ENCODE measurements at regions not wholly inside any gene's neighbourhood (a gene's known extent, or its start where the extent isn't known, plus 50 kb on each side); places are given as distances from the start of the nearest gene placed in this dataset.

DNA sequence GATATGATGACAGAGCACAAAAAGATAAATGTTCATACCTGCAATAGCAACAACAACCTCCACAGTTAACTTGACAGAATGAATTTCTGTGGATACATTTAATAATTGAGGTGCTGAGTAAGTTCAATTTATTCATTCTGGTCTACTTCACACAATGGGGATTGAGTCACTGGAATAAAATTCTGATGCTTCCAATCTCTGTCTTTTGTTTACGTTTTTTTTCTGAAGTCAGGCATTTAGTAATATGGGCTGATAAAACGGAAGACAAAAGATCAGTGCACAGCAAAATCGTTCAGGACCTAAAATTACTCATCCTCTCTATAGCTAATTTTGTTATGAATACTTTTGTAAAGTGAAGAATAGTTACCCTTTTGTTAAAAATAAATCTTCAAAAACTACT, 565.9 kb upstream of the CCDC54 start:
- H3K27ac Mint-ChIP-seq, result no peak overlapping the region
- no peak overlapping the region for H3K4me3 Mint-ChIP-seq
- H3K4me3 ChIP-seq (ENCODE audit: low read length), result no peak overlapping the region
- no peaks in the 10 kb centered on the region for H3K4me1 ChIP-seq (ENCODE audit: control insufficient read depth, insufficient read depth, low read length)
- no peaks in the 10 kb centered on the region for H3K27me3 ChIP-seq (ENCODE audit: control insufficient read depth, insufficient read depth, low read length, poor library complexity, severe bottlenecking)
- no peaks in the 10 kb centered on the region for H3K36me3 Mint-ChIP-seq (ENCODE audit: low read depth)
- WGBS, 2 experiments (ENCODE audit: insufficient coverage in 1 of 2, insufficient read length in 1 of 2), result 89% methylated on average over 3 of the region's 3 CpGs; no CpG with 5 or more reads in 1 of the 2 experiments
- H3K9me3 ChIP-seq (ENCODE audit: control insufficient read depth, low read length), result no peaks in the 10 kb centered on the region
- no peaks in the 10 kb centered on the region for H3K27me3 Mint-ChIP-seq (ENCODE audit: insufficient read depth)
- no peak for DNase-seq
- TF ChIP-seq, protein P1, sequence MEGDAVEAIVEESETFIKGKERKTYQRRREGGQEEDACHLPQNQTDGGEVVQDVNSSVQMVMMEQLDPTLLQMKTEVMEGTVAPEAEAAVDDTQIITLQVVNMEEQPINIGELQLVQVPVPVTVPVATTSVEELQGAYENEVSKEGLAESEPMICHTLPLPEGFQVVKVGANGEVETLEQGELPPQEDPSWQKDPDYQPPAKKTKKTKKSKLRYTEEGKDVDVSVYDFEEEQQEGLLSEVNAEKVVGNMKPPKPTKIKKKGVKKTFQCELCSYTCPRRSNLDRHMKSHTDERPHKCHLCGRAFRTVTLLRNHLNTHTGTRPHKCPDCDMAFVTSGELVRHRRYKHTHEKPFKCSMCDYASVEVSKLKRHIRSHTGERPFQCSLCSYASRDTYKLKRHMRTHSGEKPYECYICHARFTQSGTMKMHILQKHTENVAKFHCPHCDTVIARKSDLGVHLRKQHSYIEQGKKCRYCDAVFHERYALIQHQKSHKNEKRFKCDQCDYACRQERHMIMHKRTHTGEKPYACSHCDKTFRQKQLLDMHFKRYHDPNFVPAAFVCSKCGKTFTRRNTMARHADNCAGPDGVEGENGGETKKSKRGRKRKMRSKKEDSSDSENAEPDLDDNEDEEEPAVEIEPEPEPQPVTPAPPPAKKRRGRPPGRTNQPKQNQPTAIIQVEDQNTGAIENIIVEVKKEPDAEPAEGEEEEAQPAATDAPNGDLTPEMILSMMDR (conservative IDR thresholded peaks at IDR 0.05), result no peak
- no peaks in the 10 kb centered on the region for H3K9me3 Mint-ChIP-seq
- no peak overlapping the region for H3K9ac ChIP-seq (ENCODE audit: extremely low read depth, low read length, poor library complexity, severe bottlenecking)
- H3K4me1 Mint-ChIP-seq, result no peaks in the 10 kb centered on the region
- no peak overlapping the region for H3K27ac ChIP-seq (ENCODE audit: low read depth, low read length)
- no peaks in the 10 kb centered on the region for H3K36me3 ChIP-seq (ENCODE audit: control insufficient read depth, insufficient read depth, low read length)

DNA sequence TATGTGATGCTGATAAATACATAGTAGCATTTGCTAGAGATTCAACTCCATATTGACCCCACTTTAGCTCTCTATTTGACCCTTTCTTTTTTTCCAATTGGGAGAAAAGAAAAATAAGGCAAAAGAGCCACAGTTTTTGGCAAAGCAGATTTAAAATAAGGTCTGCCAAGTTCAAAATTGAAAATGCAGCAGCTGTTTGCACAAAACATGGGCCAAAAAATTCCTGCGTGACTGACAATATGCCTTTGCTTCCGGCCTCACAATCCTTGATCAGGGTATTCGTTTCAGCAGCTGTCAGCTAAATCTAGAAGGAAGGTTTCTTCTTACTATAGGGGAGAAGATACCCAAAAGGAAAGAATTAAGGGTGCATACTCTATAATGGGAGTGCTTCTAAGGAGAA, 563.5 kb upstream of the CCDC54 start:
- Histone ChIP-seq H3K27ac (ENCODE audit: low read depth, low read length) (no peak overlapping the region), H3K9ac (ENCODE audit: extremely low read depth, low read length, poor library complexity, severe bottlenecking) (no peak overlapping the region), H3K4me1 (ENCODE audit: control insufficient read depth, insufficient read depth, low read length) (no peaks in the 10 kb centered on the region), H3K4me3 (ENCODE audit: low read length) (no peak overlapping the region), H3K27me3 (ENCODE audit: control insufficient read depth, insufficient read depth, low read length, poor library complexity, severe bottlenecking) (no peaks in the 10 kb centered on the region), H3K36me3 (ENCODE audit: control insufficient read depth, insufficient read depth, low read length) (no peaks in the 10 kb centered on the region), H3K9me3 (ENCODE audit: control insufficient read depth, low read length) (no peaks in the 10 kb centered on the region)
- 89 to 100% methylated on average over 3 of the region's 3 CpGs for WGBS, 2 experiments (ENCODE audit: insufficient coverage in 1 of 2, insufficient read length in 1 of 2)
- TF ChIP-seq, protein P1 (conservative IDR thresholded peaks at IDR 0.05), result no peak
- Mint-ChIP-seq H3K9me3 (no peaks in the 10 kb centered on the region), H3K36me3 (ENCODE audit: low read depth) (no peaks in the 10 kb centered on the region), H3K4me3 (no peak overlapping the region), H3K4me1 (peaks cover 10% of the 10 kb centered on the region), H3K27me3 (ENCODE audit: insufficient read depth) (no peaks in the 10 kb centered on the region), H3K27ac (no peak overlapping the region)
- DNase-seq, result no peak

GRCh38 chr3:106814231-106814630, 563.0 kb upstream of the CCDC54 start:
- H3K4me3 ChIP-seq (ENCODE audit: low read length), result no peak overlapping the region
- no peaks in the 10 kb centered on the region for H3K9me3 Mint-ChIP-seq
- H3K4me1 ChIP-seq (ENCODE audit: control insufficient read depth, insufficient read depth, low read length), result no peaks in the 10 kb centered on the region
- TF ChIP-seq, protein P1 (conservative IDR thresholded peaks at IDR 0.05), result no peak
- DNase-seq, result no peak
- H3K36me3 Mint-ChIP-seq (ENCODE audit: low read depth), result no peaks in the 10 kb centered on the region
- no peaks in the 10 kb centered on the region for H3K27me3 ChIP-seq (ENCODE audit: control insufficient read depth, insufficient read depth, low read length, poor library complexity, severe bottlenecking)
- no peaks in the 10 kb centered on the region for H3K9me3 ChIP-seq (ENCODE audit: control insufficient read depth, low read length)
- no peak overlapping the region for H3K9ac ChIP-seq (ENCODE audit: extremely low read depth, low read length, poor library complexity, severe bottlenecking)
- no peak overlapping the region for H3K27ac ChIP-seq (ENCODE audit: low read depth, low read length)
- no peaks in the 10 kb centered on the region for H3K27me3 Mint-ChIP-seq (ENCODE audit: insufficient read depth)
- WGBS, 2 experiments (ENCODE audit: insufficient coverage in 1 of 2, insufficient read length in 1 of 2), result 83 to 95% methylated on average over 1 of the region's 1 CpG
- H3K27ac Mint-ChIP-seq, result no peak overlapping the region
- peaks cover 12% of the 10 kb centered on the region for H3K4me1 Mint-ChIP-seq
- no peaks in the 10 kb centered on the region for H3K36me3 ChIP-seq (ENCODE audit: control insufficient read depth, insufficient read depth, low read length)
- no peak overlapping the region for H3K4me3 Mint-ChIP-seq

Measured in endodermal cell (in vitro differentiated cells).